GM19395 (cell line): ENCODE measurements at regions not wholly inside any gene's neighbourhood (a gene's known extent, or its start where the extent isn't known, plus 50 kb on each side); places are given as distances from the start of the nearest gene placed in this dataset.

Experiments
- ATAC-seq: cut with Tn5 transposase; IDR thresholded peaks from one replicate; pipeline ENCODE4 v1.9.1; 2021; ENCODE audit warnings: mild to moderate bottlenecking, moderate library complexity; ENCODE audit not compliant: unreplicated experiment

GRCh38 chr17:68812876-68813584 lies 142.2 kb downstream of the ABCA8 start:
- ATAC-seq = no peak

- no peak for ATAC-seq
These were observed 146.0 kb downstream of the ABCA8 start for GRCh38 chr17:68809148-68809547.

GRCh38 chr17:68807998-68808772 lies 147.0 kb downstream of the ABCA8 start:
- no peak for ATAC-seq

GRCh38 chr17:68805609-68806008 lies 149.6 kb downstream of the ABCA8 start:
- no peak for ATAC-seq

- ATAC-seq = no peak
These were observed 150.2 kb downstream of the ABCA8 start for GRCh38 chr17:68804777-68805520.

- ATAC-seq = no peak
These were observed 151.8 kb downstream of the ABCA8 start for GRCh38 chr17:68803164-68803929.

- no peak for ATAC-seq
These were observed 153.6 kb downstream of the ABCA8 start for GRCh38 chr17:68801335-68802247.

- no peak for ATAC-seq
These were observed 154.4 kb downstream of the ABCA8 start for GRCh38 chr17:68800751-68801150.

GRCh38 chr17:68794636-68795434 lies 160.4 kb downstream of the ABCA8 start:
- ATAC-seq = no peak

GRCh38 chr17:68792873-68793272 lies 162.3 kb downstream of the ABCA8 start:
- no peak for ATAC-seq

- no peak for ATAC-seq
These were observed 163.0 kb downstream of the ABCA8 start for GRCh38 chr17:68792042-68792685.

GRCh38 chr17:68790931-68791330 lies 164.3 kb downstream of the ABCA8 start:
- no peak for ATAC-seq

GRCh38 chr17:68790492-68790891 lies 164.7 kb downstream of the ABCA8 start:
- no peak for ATAC-seq

- ATAC-seq = no peak
These were observed 165.8 kb downstream of the ABCA8 start for GRCh38 chr17:68789203-68789962.

- no peak for ATAC-seq
These were observed 169.4 kb downstream of the ABCA8 start for GRCh38 chr17:68785565-68786486.

GRCh38 chr17:68784431-68784830 lies 170.8 kb downstream of the ABCA8 start:
- no peak for ATAC-seq

GRCh38 chr17:68783861-68784260 lies 171.3 kb downstream of the ABCA8 start:
- no peak for ATAC-seq
